ENCODE measurements at regions not wholly inside any gene's neighbourhood (a gene's known extent, or its start where the extent isn't known, plus 50 kb on each side); places are given as distances from the start of the nearest gene placed in this dataset.

DNA sequence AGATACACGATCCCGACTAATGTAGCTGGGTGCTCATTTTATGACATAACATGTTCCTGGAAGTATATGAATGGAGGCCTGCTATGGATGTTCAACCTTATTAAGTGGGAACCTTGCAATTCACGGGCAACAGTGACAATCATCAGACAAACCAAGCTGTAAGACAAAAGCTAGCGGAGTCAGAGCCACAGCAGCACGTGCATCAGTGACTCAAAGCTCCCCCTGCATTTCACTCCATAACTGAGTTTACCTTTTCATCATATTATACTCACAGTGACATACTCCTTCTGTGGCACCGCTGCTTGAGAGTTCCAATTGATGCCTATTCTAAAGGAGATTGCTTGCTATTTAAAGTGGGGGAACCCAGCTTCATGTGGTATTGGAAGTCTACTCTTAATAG lies 176.0 kb upstream of the PITRM1 start:
- no peak for DNase-seq
- no peaks in the 10 kb centered on the region for H3K4me1 ChIP-seq
- H3K36me3 ChIP-seq: no peaks in the 10 kb centered on the region
- TF ChIP-seq POLR2A (IDR thresholded peaks at IDR 0.05) (no peak), CTCF (IDR thresholded peaks at IDR 0.05) (no peak)
- WGBS, 2 donors: 83 to 85% methylated on average over 6 of the region's 6 CpGs
- intact Hi-C loops (cut with DNase I): no loop called here
- H3K4me3 ChIP-seq: no peak overlapping the region
- H3K27me3 ChIP-seq: peaks cover 0 to 7% (median 0%) of the 10 kb centered on the region in 4 donors
- no peaks in the 10 kb centered on the region for H3K9me3 ChIP-seq
- no peak overlapping the region for H3K27ac ChIP-seq

DNA sequence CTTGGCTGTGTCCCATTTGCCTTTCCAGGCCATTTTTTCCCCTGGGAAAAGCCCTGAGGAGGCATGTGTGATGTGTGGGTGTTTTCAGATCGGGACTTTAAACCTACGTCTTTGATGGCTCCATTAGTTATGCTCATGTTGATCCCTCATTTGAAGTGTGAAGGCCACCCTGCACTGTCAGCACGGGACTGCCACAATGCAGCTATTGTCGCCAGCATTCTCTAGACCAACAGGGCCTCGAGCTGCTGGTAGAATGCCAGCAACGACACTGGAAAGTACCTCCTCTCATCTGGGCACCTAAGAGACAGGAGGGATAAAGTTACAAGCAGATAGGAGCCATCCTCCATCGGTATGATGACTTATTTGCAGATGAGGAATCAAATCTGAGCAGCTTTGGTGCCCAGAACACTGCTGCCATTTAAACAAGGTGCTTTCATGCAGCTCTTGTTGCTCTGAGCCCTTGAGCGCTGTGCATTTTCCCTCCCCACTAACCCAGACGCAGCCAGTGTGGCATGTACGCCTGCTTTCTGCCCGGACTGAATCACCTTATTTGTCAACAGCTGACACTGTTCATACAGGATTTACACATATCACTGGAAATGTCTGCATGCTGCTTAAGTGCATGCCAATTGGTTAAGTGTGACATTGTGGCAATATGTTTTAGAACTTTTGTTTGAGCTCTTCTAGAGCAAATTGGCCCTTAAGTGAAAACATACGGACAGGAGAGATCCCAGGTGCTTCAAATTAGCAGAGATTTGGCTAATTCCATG lies 175.0 kb upstream of the PITRM1 start:
- Histone ChIP-seq H3K27ac (no peak overlapping the region), H3K36me3 (no peaks in the 10 kb centered on the region), H3K4me3 (no peak overlapping the region), H3K9me3 (no peaks in the 10 kb centered on the region), H3K27me3 (peaks cover 0 to 7% (median 0%) of the 10 kb centered on the region in 4 donors), H3K4me1 (no peaks in the 10 kb centered on the region)
- TF ChIP-seq CTCF (IDR thresholded peaks at IDR 0.05) (no peak), POLR2A (IDR thresholded peaks at IDR 0.05) (no peak)
- intact Hi-C loops (cut with DNase I): no loop called here
- WGBS, 2 donors: 67 to 73% methylated on average over 9 to 12 of the region's 12 CpGs
- no peak for DNase-seq

DNA sequence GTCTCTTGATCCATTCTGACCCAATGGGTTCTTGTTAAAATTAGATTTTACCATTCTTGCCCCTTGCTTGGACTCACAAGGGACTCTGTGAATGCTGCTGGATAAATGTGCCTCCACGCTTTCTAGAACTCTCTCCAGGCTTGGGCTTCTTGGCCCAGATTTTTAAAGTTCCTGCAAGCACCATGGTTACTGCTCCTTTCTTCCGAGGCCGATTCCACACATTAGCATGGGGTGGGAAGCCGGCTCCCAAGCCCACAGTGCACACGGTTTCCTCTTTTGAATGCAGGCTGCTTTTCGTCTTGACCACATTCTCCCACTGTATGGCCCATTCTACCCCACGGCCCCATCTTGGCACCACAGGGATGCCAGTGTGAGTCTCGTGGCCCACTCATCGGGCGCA lies 174.3 kb upstream of the PITRM1 start:
- 81 to 86% methylated on average over 6 to 7 of the region's 10 CpGs for WGBS, 2 donors
- TF ChIP-seq POLR2A (IDR thresholded peaks at IDR 0.05) (no peak), CTCF (IDR thresholded peaks at IDR 0.05) (no peak)
- Histone ChIP-seq H3K4me1 (no peaks in the 10 kb centered on the region), H3K36me3 (no peaks in the 10 kb centered on the region), H3K27me3 (peaks cover 0 to 7% (median 0%) of the 10 kb centered on the region in 4 donors), H3K9me3 (no peaks in the 10 kb centered on the region), H3K4me3 (no peak overlapping the region), H3K27ac (no peak overlapping the region)
- DNase-seq: no peak
- intact Hi-C loops (cut with DNase I): no loop called here

DNA sequence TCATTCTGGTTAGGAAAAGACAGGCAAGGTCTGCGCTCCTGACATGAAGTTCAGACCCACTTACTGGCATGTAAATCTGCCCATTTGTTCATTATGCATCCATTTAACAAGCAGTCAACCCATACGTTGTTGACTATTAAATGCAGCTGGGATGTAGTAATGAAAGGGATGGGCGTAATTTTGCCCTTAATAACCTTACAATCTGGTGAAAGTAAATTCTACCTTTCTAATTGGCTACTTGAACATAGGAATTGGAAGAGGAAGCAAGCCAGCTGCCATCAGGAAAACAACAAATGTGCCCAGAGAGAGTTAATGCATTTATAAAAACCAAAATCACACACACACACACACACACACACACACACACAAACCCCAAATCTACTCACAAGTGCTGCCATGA lies 170.2 kb upstream of the PITRM1 start:
- H3K27ac ChIP-seq: no peak overlapping the region
- no peak for DNase-seq
- H3K36me3 ChIP-seq: no peaks in the 10 kb centered on the region
- intact Hi-C loops (cut with DNase I): no loop called here
- TF ChIP-seq CTCF (IDR thresholded peaks at IDR 0.05): no peak
- 85 to 86% methylated on average over 3 of the region's 3 CpGs for WGBS, 2 donors
- peaks cover 0 to 7% (median 0%) of the 10 kb centered on the region in 4 donors for H3K27me3 ChIP-seq
- H3K4me1 ChIP-seq: no peaks in the 10 kb centered on the region
- H3K9me3 ChIP-seq: no peaks in the 10 kb centered on the region
- no peak overlapping the region for H3K4me3 ChIP-seq

GRCh38 chr10:3340127-3340730 lies 167.6 kb upstream of the PITRM1 start:
- Histone ChIP-seq H3K4me1 (no peaks in the 10 kb centered on the region), H3K36me3 (no peaks in the 10 kb centered on the region), H3K4me3 (no peak overlapping the region), H3K27ac (no peak overlapping the region), H3K9me3 (no peaks in the 10 kb centered on the region), H3K27me3 (peaks cover 0 to under 1% (median 0%) of the 10 kb centered on the region in 4 donors)
- no peak for DNase-seq
- WGBS, 2 donors: 76 to 78% methylated on average over 11 of the region's 11 CpGs
- intact Hi-C loops (cut with DNase I): no loop called here
- no peak for TF ChIP-seq CTCF (IDR thresholded peaks at IDR 0.05)
- no peak for TF ChIP-seq POLR2A (IDR thresholded peaks at IDR 0.05)
